ENCODE measurements at regions not wholly inside any gene's neighbourhood (a gene's known extent, or its start where the extent isn't known, plus 50 kb on each side); places are given as distances from the start of the nearest gene placed in this dataset.
"Not testable (repeated sequence)": the region's sequence is repeated elsewhere in the genome, so short reads cannot be mapped to it uniquely, and the experiment has no call there.

GRCh38 chr5:92271750-92272149, 888.6 kb upstream of the ARRDC3 start:
- POLR2A ChIA-PET; H3K36me3 Mint-ChIP-seq (ENCODE audit: low read depth); H3K4me1 Mint-ChIP-seq; H3K9me3 Mint-ChIP-seq; CTCF ChIA-PET; H3K27ac Mint-ChIP-seq; H3K4me3 Mint-ChIP-seq; DNase-seq; H3K27me3 Mint-ChIP-seq: not testable (repeated sequence)

DNA sequence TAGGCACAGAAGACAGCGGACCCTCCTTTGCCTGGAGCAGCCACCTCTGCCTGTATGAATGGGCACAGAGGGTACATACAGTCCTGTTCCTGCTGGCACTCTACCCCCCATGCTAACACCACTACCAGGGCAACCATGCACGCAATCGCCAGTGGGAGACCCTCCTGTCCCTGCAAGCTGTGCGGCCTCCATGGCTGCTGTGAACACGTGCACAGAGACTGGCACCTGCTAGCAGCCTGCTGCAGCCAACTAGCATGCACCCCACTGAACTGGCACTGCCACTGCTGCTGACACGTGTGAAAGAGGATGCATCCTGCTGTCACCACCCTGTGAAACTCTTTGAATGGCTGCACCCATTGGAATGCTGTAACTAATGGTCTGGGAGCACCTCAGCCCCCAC, 885.2 kb upstream of the ARRDC3 start:
- peaks cover 8% of the 10 kb centered on the region for H3K9me3 Mint-ChIP-seq

DNA sequence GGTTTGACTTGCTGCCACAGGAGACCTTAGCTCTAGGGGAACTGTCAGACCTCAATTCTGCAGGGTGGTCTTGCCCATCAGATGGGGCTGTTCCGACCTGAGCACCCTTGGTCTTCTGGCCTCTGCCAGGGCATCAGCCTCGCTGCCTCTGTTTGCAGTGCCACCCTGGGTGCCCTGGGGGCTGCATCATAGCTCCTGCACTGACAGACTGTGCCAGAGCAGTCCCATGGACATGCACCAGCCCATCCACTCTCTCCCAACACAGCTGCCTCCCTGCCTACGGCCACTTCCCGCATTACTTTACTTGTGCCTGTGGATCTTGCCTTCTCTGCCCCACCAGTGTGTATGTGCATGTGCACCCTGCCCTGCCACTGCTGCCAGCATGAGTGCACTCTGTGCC, 884.7 kb upstream of the ARRDC3 start:
- POLR2A ChIA-PET: no interaction called here
- H3K4me3 Mint-ChIP-seq: no peak overlapping the region
- H3K4me1 Mint-ChIP-seq: no peaks in the 10 kb centered on the region
- H3K27ac Mint-ChIP-seq: no peak overlapping the region
- CTCF ChIA-PET: no interaction called here
- H3K27me3 Mint-ChIP-seq: no peaks in the 10 kb centered on the region
- H3K9me3 Mint-ChIP-seq: peaks cover 8% of the 10 kb centered on the region
- no peak for DNase-seq
- H3K36me3 Mint-ChIP-seq (ENCODE audit: low read depth): no peaks in the 10 kb centered on the region

More for the DNA sequence above, 885.2 kb upstream of the ARRDC3 start:
- POLR2A ChIA-PET: no interaction called here
- CTCF ChIA-PET: no interaction called here
- H3K4me1 Mint-ChIP-seq: no peaks in the 10 kb centered on the region
- no peaks in the 10 kb centered on the region for H3K36me3 Mint-ChIP-seq (ENCODE audit: low read depth)
- no peak overlapping the region for H3K27ac Mint-ChIP-seq
- H3K4me3 Mint-ChIP-seq: no peak overlapping the region
- H3K27me3 Mint-ChIP-seq: no peaks in the 10 kb centered on the region
- DNase-seq: no peak

DNA sequence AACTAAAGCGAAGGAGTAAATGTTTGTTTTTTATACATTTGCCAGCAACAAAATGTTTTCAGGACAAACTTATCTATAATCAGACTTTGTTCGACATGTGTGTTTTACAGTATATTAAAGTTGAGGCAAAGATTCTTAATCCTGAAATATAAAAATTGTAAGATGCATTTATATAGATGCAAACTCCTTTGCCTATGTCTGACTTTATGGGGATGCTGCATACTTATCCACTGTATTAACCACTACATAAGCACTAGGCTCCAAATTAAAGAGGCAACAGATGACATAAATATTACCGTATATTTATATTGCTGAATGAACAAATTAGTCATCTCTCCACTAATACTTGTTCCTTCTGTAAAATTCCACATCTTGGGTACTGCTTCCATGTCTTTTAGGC, 882.7 kb upstream of the ARRDC3 start:
- CTCF ChIA-PET: no interaction called here
- H3K27ac Mint-ChIP-seq: no peak overlapping the region
- POLR2A ChIA-PET: no interaction called here
- H3K4me1 Mint-ChIP-seq: no peaks in the 10 kb centered on the region
- peaks cover 4% of the 10 kb centered on the region for H3K9me3 Mint-ChIP-seq
- H3K36me3 Mint-ChIP-seq (ENCODE audit: low read depth): no peaks in the 10 kb centered on the region
- no peak overlapping the region for H3K4me3 Mint-ChIP-seq
- no peak for DNase-seq
- no peaks in the 10 kb centered on the region for H3K27me3 Mint-ChIP-seq

DNA sequence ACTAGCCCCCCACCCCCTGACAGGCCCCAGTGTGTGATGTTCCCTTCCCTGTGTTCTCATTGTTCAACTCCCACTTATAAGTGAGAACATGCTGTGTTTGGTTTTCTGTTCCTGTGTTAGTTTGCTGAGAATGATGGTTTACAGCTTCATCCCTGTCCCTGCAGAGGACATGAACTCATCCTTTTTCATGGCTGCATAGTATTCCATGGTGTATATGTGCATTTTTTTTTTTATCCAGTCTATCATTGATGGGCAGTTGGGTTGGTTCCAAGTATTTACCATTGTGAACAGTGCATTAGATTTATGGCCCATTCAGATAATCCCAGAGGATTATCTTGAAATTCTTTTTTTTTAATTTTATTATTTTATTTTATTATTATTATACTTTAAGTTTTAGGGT, 872.5 kb upstream of the ARRDC3 start:
- H3K36me3 Mint-ChIP-seq (ENCODE audit: low read depth); DNase-seq; POLR2A ChIA-PET; CTCF ChIA-PET; H3K4me1 Mint-ChIP-seq; H3K27ac Mint-ChIP-seq; H3K4me3 Mint-ChIP-seq; H3K27me3 Mint-ChIP-seq: not testable (repeated sequence)
- peaks cover 18% of the 10 kb centered on the region for H3K9me3 Mint-ChIP-seq

- H3K9me3 Mint-ChIP-seq: peaks cover 13% of the 10 kb centered on the region
- H3K4me3 Mint-ChIP-seq: no peak overlapping the region
- CTCF ChIA-PET: no interaction called here
- no peak for DNase-seq
- POLR2A ChIA-PET: no interaction called here
- H3K4me1 Mint-ChIP-seq: no peaks in the 10 kb centered on the region
- H3K27ac Mint-ChIP-seq: no peak overlapping the region
- no peaks in the 10 kb centered on the region for H3K27me3 Mint-ChIP-seq
- no peaks in the 10 kb centered on the region for H3K36me3 Mint-ChIP-seq (ENCODE audit: low read depth)
Observed at GRCh38 chr5:92248518-92248917, 865.4 kb upstream of the ARRDC3 start.

DNA sequence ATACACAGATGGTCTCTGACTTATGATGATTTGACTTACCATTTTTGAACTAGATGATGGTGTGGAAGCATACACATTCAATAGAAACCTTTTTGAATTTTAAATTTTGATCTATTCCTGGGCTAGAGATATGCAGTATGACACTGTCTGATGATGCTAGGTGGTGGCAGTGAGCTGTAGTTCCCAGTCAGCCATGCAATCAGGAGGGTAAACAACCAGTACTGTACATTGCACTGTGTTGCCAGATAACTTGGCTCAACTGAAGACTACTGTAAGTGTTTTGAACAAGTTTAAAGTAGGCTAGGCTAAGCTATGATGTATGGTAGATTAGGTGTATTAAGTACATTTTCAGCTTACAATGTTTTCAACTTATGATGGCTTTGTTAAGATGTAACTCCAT, 859.1 kb upstream of the ARRDC3 start:
- no peak overlapping the region for H3K4me3 Mint-ChIP-seq
- H3K4me1 Mint-ChIP-seq: no peaks in the 10 kb centered on the region
- ChIA-PET POLR2A (no interaction called here), CTCF (no interaction called here)
- DNase-seq: no peak
- no peaks in the 10 kb centered on the region for H3K27me3 Mint-ChIP-seq
- H3K27ac Mint-ChIP-seq: no peak overlapping the region
- no peaks in the 10 kb centered on the region for H3K36me3 Mint-ChIP-seq (ENCODE audit: low read depth)
- H3K9me3 Mint-ChIP-seq: no peaks in the 10 kb centered on the region

- Mint-ChIP-seq H3K4me3 (no peak overlapping the region), H3K27ac (no peak overlapping the region), H3K36me3 (ENCODE audit: low read depth) (no peaks in the 10 kb centered on the region), H3K27me3 (no peaks in the 10 kb centered on the region), H3K4me1 (no peaks in the 10 kb centered on the region), H3K9me3 (peaks cover 8% of the 10 kb centered on the region)
- ChIA-PET POLR2A (no interaction called here), CTCF (no interaction called here)
- no peak for DNase-seq
Observed at GRCh38 chr5:92237896-92238295, 854.8 kb upstream of the ARRDC3 start.

DNA sequence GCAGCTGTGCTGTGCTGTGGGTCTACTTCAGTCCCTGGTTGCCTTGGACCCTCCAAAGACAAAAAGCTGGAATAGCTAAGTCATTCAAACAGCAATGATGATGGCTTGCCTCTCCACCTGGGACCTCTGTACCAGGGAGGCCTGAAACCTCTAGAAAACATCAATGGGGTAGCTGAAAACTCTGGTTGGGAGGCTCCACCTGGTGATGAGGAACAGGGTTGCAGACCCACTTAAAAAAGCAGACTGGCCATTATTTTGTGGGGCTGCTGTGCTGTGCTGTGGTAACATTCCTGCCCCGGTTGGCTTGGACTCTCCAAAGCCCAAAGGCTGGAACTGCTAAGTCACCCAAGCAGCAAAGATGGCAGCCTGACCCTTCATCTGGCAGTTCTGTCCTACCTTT, 839.3 kb upstream of the ARRDC3 start:
- no peak overlapping the region for H3K27ac Mint-ChIP-seq
- no peaks in the 10 kb centered on the region for H3K27me3 Mint-ChIP-seq
- H3K9me3 Mint-ChIP-seq: peaks cover 16% of the 10 kb centered on the region
- H3K4me1 Mint-ChIP-seq: no peaks in the 10 kb centered on the region
- no peak overlapping the region for H3K4me3 Mint-ChIP-seq
- no peaks in the 10 kb centered on the region for H3K36me3 Mint-ChIP-seq (ENCODE audit: low read depth)
- ChIA-PET CTCF (no interaction called here), POLR2A (no interaction called here)
- DNase-seq: no peak

GRCh38 chr5:92216852-92217251, 833.7 kb upstream of the ARRDC3 start:
- POLR2A ChIA-PET: not testable (repeated sequence)

DNA sequence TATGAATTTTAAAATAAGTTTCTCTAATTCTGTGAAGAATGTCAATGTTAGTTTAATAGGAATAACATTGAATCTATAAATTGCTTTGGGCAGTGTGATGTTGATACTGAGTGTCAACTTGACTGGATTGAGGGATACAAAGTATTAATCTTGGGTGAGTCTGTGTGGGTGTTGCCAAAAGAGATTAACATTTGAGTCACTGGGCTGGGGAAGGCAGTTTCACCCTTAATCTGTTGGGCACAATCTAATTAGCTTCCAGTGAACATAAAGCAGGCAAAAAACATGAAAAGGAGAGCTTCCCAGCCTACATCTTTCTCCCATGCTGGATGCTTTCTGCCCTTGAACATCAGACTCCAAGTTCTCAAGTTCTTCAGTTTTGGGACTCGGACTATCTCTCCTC, 832.0 kb upstream of the ARRDC3 start:
- Mint-ChIP-seq H3K4me1 (no peaks in the 10 kb centered on the region), H3K36me3 (ENCODE audit: low read depth) (no peaks in the 10 kb centered on the region), H3K9me3 (peaks cover 20% of the 10 kb centered on the region), H3K27ac (no peak overlapping the region), H3K27me3 (no peaks in the 10 kb centered on the region), H3K4me3 (no peak overlapping the region)
- no peak for DNase-seq
- ChIA-PET CTCF (no interaction called here), POLR2A (no interaction called here)

More at GRCh38 chr5:92216852-92217251, 833.7 kb upstream of the ARRDC3 start:
- DNase-seq; CTCF ChIA-PET; H3K36me3 Mint-ChIP-seq (ENCODE audit: low read depth); H3K27me3 Mint-ChIP-seq; H3K27ac Mint-ChIP-seq; H3K4me3 Mint-ChIP-seq; H3K4me1 Mint-ChIP-seq: not testable (repeated sequence)
- peaks cover 20% of the 10 kb centered on the region for H3K9me3 Mint-ChIP-seq

DNA sequence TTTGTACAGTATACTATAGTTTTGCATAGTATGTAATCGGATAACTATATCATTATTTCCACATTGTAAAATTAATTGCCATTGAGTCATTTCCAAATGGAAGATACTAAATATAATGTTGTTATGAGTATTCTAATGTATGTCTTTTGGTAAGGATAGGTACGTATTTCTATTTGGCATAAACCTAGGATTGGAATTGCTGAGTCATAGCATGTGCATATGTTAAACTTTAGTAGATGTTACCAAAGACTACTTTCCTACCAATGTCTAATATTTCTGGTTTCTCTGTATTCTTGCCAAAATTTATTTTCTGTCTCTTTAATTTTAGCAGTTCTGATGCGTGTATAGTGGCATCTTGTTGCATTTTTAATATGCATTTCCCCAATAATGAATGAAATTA, 825.1 kb upstream of the ARRDC3 start:
- POLR2A ChIA-PET: no interaction called here
- Mint-ChIP-seq H3K27me3 (no peaks in the 10 kb centered on the region), H3K9me3 (peaks cover 3% of the 10 kb centered on the region), H3K4me3 (no peak overlapping the region), H3K27ac (no peak overlapping the region), H3K4me1 (no peaks in the 10 kb centered on the region), H3K36me3 (ENCODE audit: low read depth) (no peaks in the 10 kb centered on the region)
- CTCF ChIA-PET: no interaction called here
- no peak for DNase-seq

DNA sequence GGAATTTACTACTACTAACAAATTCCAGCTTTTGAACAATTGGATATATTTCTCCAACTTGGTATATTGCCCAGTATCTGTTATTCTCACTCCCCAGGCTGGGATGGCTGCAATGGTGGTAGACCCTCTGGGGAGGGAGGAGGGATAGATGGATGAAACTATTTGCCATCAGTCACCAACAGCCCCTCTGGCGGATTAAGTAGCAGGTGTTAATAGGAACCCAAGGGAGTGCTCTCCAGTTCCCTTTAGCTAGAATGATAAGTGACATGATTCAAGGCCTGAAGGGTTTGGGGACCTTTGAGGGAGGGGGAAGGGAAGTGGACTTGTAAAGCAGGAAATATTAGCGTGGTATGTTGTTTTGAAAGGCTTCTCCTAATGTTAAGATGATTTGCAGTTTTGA, 824.0 kb upstream of the ARRDC3 start:
- ChIA-PET POLR2A (no interaction called here), CTCF (no interaction called here)
- no peaks in the 10 kb centered on the region for H3K36me3 Mint-ChIP-seq (ENCODE audit: low read depth)

GRCh38 chr5:92206681-92207080, 823.6 kb upstream of the ARRDC3 start:
- ChIA-PET CTCF (no interaction called here), POLR2A (no interaction called here)
- Mint-ChIP-seq H3K36me3 (ENCODE audit: low read depth) (no peaks in the 10 kb centered on the region), H3K27me3 (no peaks in the 10 kb centered on the region), H3K4me3 (no peak overlapping the region), H3K4me1 (no peaks in the 10 kb centered on the region), H3K9me3 (peaks cover 3% of the 10 kb centered on the region), H3K27ac (no peak overlapping the region)
- no peak for DNase-seq

More for the DNA sequence above, 824.0 kb upstream of the ARRDC3 start:
- Mint-ChIP-seq H3K4me1 (no peaks in the 10 kb centered on the region), H3K9me3 (peaks cover 3% of the 10 kb centered on the region), H3K27ac (no peak overlapping the region), H3K27me3 (no peaks in the 10 kb centered on the region), H3K4me3 (no peak overlapping the region)
- no peak for DNase-seq

- DNase-seq; POLR2A ChIA-PET; H3K4me1 Mint-ChIP-seq; H3K9me3 Mint-ChIP-seq; H3K27me3 Mint-ChIP-seq; CTCF ChIA-PET; H3K27ac Mint-ChIP-seq; H3K4me3 Mint-ChIP-seq; H3K36me3 Mint-ChIP-seq (ENCODE audit: low read depth): not testable (repeated sequence)
Observed at GRCh38 chr5:92199035-92199434, 815.9 kb upstream of the ARRDC3 start.
